HepG2 (cell line): ENCODE measurements at regions not wholly inside any gene's neighbourhood (a gene's known extent, or its start where the extent isn't known, plus 50 kb on each side); places are given as distances from the start of the nearest gene placed in this dataset.

ENCODE experiments used
- ATAC-seq: fragments of 200-7000 bp; cut with Tn5 transposase; 3 replicates; pipeline ENCODE4 v1.9.1; 2020; ENCODE audit warnings: mild to moderate bottlenecking, moderate library complexity
- BruUV-seq: library from RNA; stranded (reverse); fragments of 400-500 nt; replicated peaks from 2 replicates; lab custom pipeline; 2021; lab: Mats Ljungman, UMichigan
- CTCF ChIA-PET: fragments of 300-600 bp; formaldehyde crosslinking; extraction: SDS; loops from one replicate; lab custom pipeline; 2021; ENCODE audit warnings: low total read pairs, inconsistent platforms, low intra/inter-chr PET ratio; lab: Yijun Ruan, JAX
- POLR2A ChIA-PET: fragments of 350-600 bp; sonication (Branson Sonifier 250); formaldehyde crosslinking; loops from one replicate; lab custom pipeline; 2020; ENCODE audit warnings: antibody characterized with exemption, inconsistent platforms; lab: Yijun Ruan, JAX
- DNase-seq: peaks from one replicate; pipeline ENCODE4 v3.0.0-alpha.2; 2015; ENCODE audit warnings: low spot score
- FAIRE-seq: peaks from 3 replicates; lab custom pipeline; 2011; peaks lifted over from hg19 to GRCh38; lab: Jason Lieb, UNC
- H2AFZ ChIP-seq: one replicate; pipeline ENCODE4 v1.6.1; 2011; ENCODE audit warnings: low read length, inconsistent platforms
- H3K27ac ChIP-seq: fragments of 300-600 bp; 3 replicates; pipeline ENCODE4 v1.8.0; 2011; ENCODE audit warnings: mixed run types, mild to moderate bottlenecking, mixed read lengths, low read length, inconsistent platforms; ENCODE audit not compliant: insufficient read depth; ENCODE audit errors: extremely low read length
- H3K27me3 ChIP-seq, 2 experiments: fragments of 200-600 bp in 1 of 2; 2 replicates in 1 of 2; 3 replicates in 1 of 2; pipeline versions ENCODE4 v1.6.0 to v1.8.0; 2011; ENCODE audit warnings: low read length in 2 of 2, mild to moderate bottlenecking in 2 of 2, moderate library complexity in 2 of 2, inconsistent platforms in 1 of 2; ENCODE audit not compliant: insufficient read depth in 2 of 2, control insufficient read depth in 1 of 2
- H3K36me3 ChIP-seq, 2 experiments: fragments of 200-600 bp in 1 of 2; replicated peaks in 1 of 2; 2 replicates in 1 of 2; 3 replicates in 1 of 2; pipeline versions ENCODE4 v1.5.1 to v1.8.0; 2011; ENCODE audit warnings: low read length in 2 of 2, inconsistent platforms in 1 of 2; ENCODE audit not compliant: insufficient read depth in 2 of 2, control insufficient read depth in 1 of 2
- H3K4me1 ChIP-seq: 2 replicates; pipeline ENCODE4 v1.5.1; 2012; ENCODE audit warnings: low read length, inconsistent platforms; ENCODE audit not compliant: insufficient read depth
- H3K4me2 ChIP-seq: 2 replicates; pipeline ENCODE4 v1.6.0; 2011; ENCODE audit warnings: low read depth, low read length, inconsistent platforms
- H3K4me3 ChIP-seq, 3 experiments: fragments of 200-600 bp in 1 of 3; sonication (generic), shearing (Covaris generic) in 1 of 3; replicated peaks in 1 of 3; 2 replicates each; pipeline ENCODE4 v1.5.1; 2011 to 2016; ENCODE audit warnings: low read length in 3 of 3, inconsistent platforms in 2 of 3, low read depth in 2 of 3, mild to moderate bottlenecking in 2 of 3, control low read depth in 1 of 3, mixed read lengths in 1 of 3; ENCODE audit not compliant: insufficient read depth in 1 of 3
- H3K79me2 ChIP-seq: one replicate; pipeline ENCODE4 v1.6.1; 2011; ENCODE audit warnings: low read length, inconsistent platforms; ENCODE audit not compliant: insufficient read depth
- H3K9ac ChIP-seq: 2 replicates; pipeline ENCODE4 v1.6.0; 2011; ENCODE audit warnings: mild to moderate bottlenecking, low read depth, low read length, inconsistent platforms; ENCODE audit not compliant: insufficient read depth
- H3K9me3 ChIP-seq: 2 replicates; pipeline ENCODE4 v1.5.1; 2012; ENCODE audit warnings: mild to moderate bottlenecking, low read length
- H4K20me1 ChIP-seq: 2 replicates; pipeline ENCODE4 v1.6.0; 2011; ENCODE audit warnings: inconsistent platforms, mild to moderate bottlenecking, low read length, moderate library complexity; ENCODE audit not compliant: insufficient read depth
- AFF4 ChIP-seq: sonication (generic); formaldehyde crosslinking; IDR thresholded peaks from 2 replicates; pipeline ENCODE4 v1.4.0; 2020; ENCODE audit warnings: missing genetic modification reagents
- YEATS2 ChIP-seq: sonication (generic); formaldehyde crosslinking; IDR thresholded peaks from 2 replicates; pipeline ENCODE4 v1.4.0; 2020; ENCODE audit warnings: missing genetic modification reagents, borderline replicate concordance
- ZNF460 ChIP-seq: sonication (generic); formaldehyde crosslinking; IDR thresholded peaks from 2 replicates; pipeline ENCODE4 v1.5.1; 2020; ENCODE audit warnings: missing genetic modification reagents, mild to moderate bottlenecking, borderline replicate concordance
- ZNF546 ChIP-seq: sonication (generic); formaldehyde crosslinking; conservative IDR thresholded peaks from 2 replicates; pipeline ENCODE4 v1.8.1; 2023; ENCODE audit warnings: mild to moderate bottlenecking, missing genetic modification reagents
- ZNF770 ChIP-seq: sonication (generic); formaldehyde crosslinking; IDR thresholded peaks from 2 replicates; pipeline ENCODE4 v1.5.0; 2020; ENCODE audit warnings: mild to moderate bottlenecking, missing genetic modification reagents
- WGBS: methylation state at CpG from one replicate; pipeline ENCODE4 v1.1.6; 2017; ENCODE audit warnings: low lambda C conversion rate; 5-methylcytosine and 5-hydroxymethylcytosine counted together
- in situ Hi-C: cut with HindIII; loops from 2 replicates; pipeline ENCODE4 v1.10.0; 2017; ENCODE audit warnings: low pct_unique_long_range_greater_than_20kb; ENCODE audit not compliant: extremely low pct_ligation_motif_present
- intact Hi-C: fragments of 100-400 bp; cut with micrococcal nuclease; formaldehyde crosslinking; loops from one replicate; pipeline ENCODE4 v1.10.0; 2022; ENCODE audit not compliant: unreplicated experiment

GRCh38 chr9:87180841-87181240, 233.5 kb upstream of the GAS1 start:
- Histone ChIP-seq H3K27me3 (0 out of 5 replicates have a peak, but pooled peaks cover 0 to 5% of the 10 kb centered on the region in 2 experiments), H3K79me2 (no peaks in the 10 kb centered on the region), H3K36me3 (no peaks in the 10 kb centered on the region), H3K27ac (no peak overlapping the region), H3K9ac (no peak overlapping the region), H3K9me3 (no peaks in the 10 kb centered on the region), H3K4me3 (no peak overlapping the region), H2AFZ (no peak overlapping the region), H3K4me2 (no peak overlapping the region), H3K4me1 (no peaks in the 10 kb centered on the region), H4K20me1 (no peaks in the 10 kb centered on the region)
- TF ChIP-seq AFF4 (no peak), ZNF546 (no peak), YEATS2 (no peak), ZNF460 (CRISPR knock-in tag) (no peak), ZNF770 (CRISPR knock-in tag) (no peak)
- intact Hi-C loops (no loop called here), in situ Hi-C loops (no loop called here)
- WGBS: 8% methylated on average over 2 of the region's 2 CpGs
- no TSS peak for BruUV-seq
- ATAC-seq (no peak), DNase-seq (no peak), FAIRE-seq (no peak)
- ChIA-PET CTCF (no interaction called here), POLR2A (no interaction called here)
